ENCODE measurements at regions not wholly inside any gene's neighbourhood (a gene's known extent, or its start where the extent isn't known, plus 50 kb on each side); places are given as distances from the start of the nearest gene placed in this dataset.

- no peaks in the 10 kb centered on the region for H3K27me3 Mint-ChIP-seq
- Histone ChIP-seq H3K4me3 (ENCODE audit: control extremely low read depth in 1 of 5, extremely low read depth in 1 of 5, insufficient read depth in 1 of 5, low read depth in 2 of 5, low read length in 4 of 5) (no peak overlapping the region), H3K4me2 (replicated peaks; ENCODE audit: low read depth, low read length, poor library complexity, severe bottlenecking) (no peak overlapping the region), H3K9me3 (ENCODE audit: control extremely low read depth in 1 of 3, control insufficient read depth in 2 of 3, insufficient read depth in 1 of 3, low read length in 2 of 3) (peaks cover 0 to 5% (median under 1%) of the 10 kb centered on the region in 3 donors), H3K79me2 (ENCODE audit: control insufficient read depth, insufficient read depth, low read length) (no peaks in the 10 kb centered on the region), H3K27ac (ENCODE audit: low read length in 2 of 2) (no peak overlapping the region), H3K9ac (ENCODE audit: low read length) (no peak overlapping the region), H3K4me1 (ENCODE audit: control insufficient read depth in 2 of 2, insufficient read depth in 2 of 2, low read length in 2 of 2) (peaks cover 17 to 19% of the 10 kb centered on the region in 2 donors), H2AFZ (ENCODE audit: insufficient read depth, low read depth, low read length, poor library complexity, severe bottlenecking) (no peak overlapping the region), H4K20me1 (ENCODE audit: control insufficient read depth, insufficient read depth, low read length, poor library complexity, severe bottlenecking) (no peaks in the 10 kb centered on the region), H3K27me3 (replicated peaks in 1 of 4; ENCODE audit: control extremely low read depth in 1 of 4, control insufficient read depth in 3 of 4, insufficient read depth in 4 of 4, low read length in 3 of 4) (no peaks in the 10 kb centered on the region), H3K36me3 (replicated peaks in 1 of 2; ENCODE audit: control extremely low read depth in 1 of 2, control insufficient read depth in 1 of 2, extremely low read depth in 1 of 2, insufficient read depth in 2 of 2, low read length in 1 of 2) (no peaks in the 10 kb centered on the region)
- no peak overlapping the region for H3K27ac Mint-ChIP-seq
- DNase-seq (no peak), ATAC-seq (ENCODE audit: low read depth) (no peak)
- ChIA-PET CTCF (no interaction called here), POLR2A (no interaction called here)
- no peak for TF ChIP-seq EZH2 (IDR thresholded peaks at IDR 0.05; ENCODE audit: borderline replicate concordance, insufficient read depth, low read depth, low read length, poor library complexity, severe bottlenecking)
- no peak for TF ChIP-seq CTCF (IDR thresholded peaks at IDR 0.05)
- no peaks in the 10 kb centered on the region for H3K9me3 Mint-ChIP-seq (ENCODE audit: insufficient read depth)
- H3K4me1 Mint-ChIP-seq = peaks cover 30% of the 10 kb centered on the region
- intact Hi-C loops (cut with micrococcal nuclease) = no loop called here
- 100% methylated on average over 2 of the region's 6 CpGs for WGBS (ENCODE audit: insufficient coverage)
- H3K4me3 Mint-ChIP-seq = no peak overlapping the region
These were observed 167.3 kb upstream of the SPRED2 start for GRCh38 chr2:65599693-65600092.

- Mint-ChIP-seq H3K4me3 (no peak overlapping the region), H3K27me3 (no peaks in the 10 kb centered on the region), H3K4me1 (peaks cover 23% of the 10 kb centered on the region), H3K9me3 (ENCODE audit: insufficient read depth) (no peaks in the 10 kb centered on the region), H3K27ac (no peak overlapping the region)
- H3K4me2 ChIP-seq (replicated peaks; ENCODE audit: low read depth, low read length, poor library complexity, severe bottlenecking) = no peak overlapping the region
- peaks cover 0 to 7% (median 5%) of the 10 kb centered on the region in 3 donors for H3K9me3 ChIP-seq (ENCODE audit: control extremely low read depth in 1 of 3, control insufficient read depth in 2 of 3, insufficient read depth in 1 of 3, low read length in 2 of 3)
- no peaks in the 10 kb centered on the region for H3K36me3 ChIP-seq (replicated peaks in 1 of 2; ENCODE audit: control extremely low read depth in 1 of 2, control insufficient read depth in 1 of 2, extremely low read depth in 1 of 2, insufficient read depth in 2 of 2, low read length in 1 of 2)
- TF ChIP-seq CTCF (IDR thresholded peaks at IDR 0.05) (no peak), EZH2 (IDR thresholded peaks at IDR 0.05; ENCODE audit: borderline replicate concordance, insufficient read depth, low read depth, low read length, poor library complexity, severe bottlenecking) (no peak)
- no peak overlapping the region for H2AFZ ChIP-seq (ENCODE audit: insufficient read depth, low read depth, low read length, poor library complexity, severe bottlenecking)
- H3K27me3 ChIP-seq (replicated peaks in 1 of 4; ENCODE audit: control extremely low read depth in 1 of 4, control insufficient read depth in 3 of 4, insufficient read depth in 4 of 4, low read length in 3 of 4) = no peaks in the 10 kb centered on the region
- CTCF ChIA-PET = no interaction called here
- no CpG with 5 or more reads among the region's 1 CpG for WGBS (ENCODE audit: insufficient coverage)
- no peak overlapping the region for H3K27ac ChIP-seq (ENCODE audit: low read length in 2 of 2)
- DNase-seq = no peak
- no peak for ATAC-seq (ENCODE audit: low read depth)
- H3K4me1 ChIP-seq (ENCODE audit: control insufficient read depth in 2 of 2, insufficient read depth in 2 of 2, low read length in 2 of 2) = peaks cover 10 to 12% of the 10 kb centered on the region in 2 donors
- intact Hi-C loops (cut with micrococcal nuclease) = no loop called here
- H3K9ac ChIP-seq (ENCODE audit: low read length) = no peak overlapping the region
- H3K4me3 ChIP-seq (ENCODE audit: control extremely low read depth in 1 of 5, extremely low read depth in 1 of 5, insufficient read depth in 1 of 5, low read depth in 2 of 5, low read length in 4 of 5) = no peak overlapping the region
- POLR2A ChIA-PET = no interaction called here
- no peaks in the 10 kb centered on the region for H3K79me2 ChIP-seq (ENCODE audit: control insufficient read depth, insufficient read depth, low read length)
- H4K20me1 ChIP-seq (ENCODE audit: control insufficient read depth, insufficient read depth, low read length, poor library complexity, severe bottlenecking) = no peaks in the 10 kb centered on the region
These were observed 166.6 kb upstream of the SPRED2 start for GRCh38 chr2:65598996-65599395.

Data from B cell (primary cell).